Esophagus squamous epithelium (tissue), 4 donors: ENCODE measurements at regions not wholly inside any gene's neighbourhood (a gene's known extent, or its start where the extent isn't known, plus 50 kb on each side); places are given as distances from the start of the nearest gene placed in this dataset.
"Not testable (repeated sequence)": the region's sequence is repeated elsewhere in the genome, so short reads cannot be mapped to it uniquely, and the experiment has no call there.

Source experiments
- POLR2A ChIP-seq, 4 donors: fragments of 450-650 bp; IDR thresholded peaks; one replicate each; pipeline ENCODE4 v1.6.1; 2017; ENCODE audit warnings: antibody characterized with exemption in 4 of 4, mild to moderate bottlenecking in 4 of 4, moderate library complexity in 3 of 4
- TF ChIP-seq, protein P1 (sequence below), 6 experiments: fragments of 450-650 bp in 4 of 6; fragments of 200-600 bp in 2 of 6; sonication (generic) in 2 of 6; IDR thresholded peaks; one replicate each; pipeline ENCODE4 v1.5.1; 2016 to 2019; ENCODE audit warnings: antibody characterized with exemption in 6 of 6, mild to moderate bottlenecking in 4 of 6, moderate library complexity in 4 of 6

DNA sequence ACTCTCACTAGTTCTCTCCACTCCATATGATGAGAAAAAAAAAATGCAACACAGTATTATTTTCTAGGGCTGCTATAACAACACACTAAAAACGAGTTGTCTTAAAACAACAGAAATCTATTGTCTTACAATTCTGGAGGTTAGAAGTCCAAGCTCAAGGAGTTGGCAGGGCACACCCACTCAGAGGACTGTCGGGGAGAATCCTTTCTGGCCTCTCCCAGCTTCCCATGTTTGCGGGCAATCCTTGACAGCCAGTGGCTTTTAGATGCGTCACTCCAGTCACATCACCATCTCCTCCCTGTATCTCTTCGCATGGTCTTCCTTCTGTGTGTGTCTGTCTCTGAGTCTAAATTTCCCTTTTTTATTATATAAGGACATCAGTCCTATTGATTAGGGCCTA is 64.0 kb upstream of the KIF2A start:
- not testable (repeated sequence) for TF ChIP-seq POLR2A (IDR thresholded peaks at IDR 0.05)
- TF ChIP-seq, protein P1, sequence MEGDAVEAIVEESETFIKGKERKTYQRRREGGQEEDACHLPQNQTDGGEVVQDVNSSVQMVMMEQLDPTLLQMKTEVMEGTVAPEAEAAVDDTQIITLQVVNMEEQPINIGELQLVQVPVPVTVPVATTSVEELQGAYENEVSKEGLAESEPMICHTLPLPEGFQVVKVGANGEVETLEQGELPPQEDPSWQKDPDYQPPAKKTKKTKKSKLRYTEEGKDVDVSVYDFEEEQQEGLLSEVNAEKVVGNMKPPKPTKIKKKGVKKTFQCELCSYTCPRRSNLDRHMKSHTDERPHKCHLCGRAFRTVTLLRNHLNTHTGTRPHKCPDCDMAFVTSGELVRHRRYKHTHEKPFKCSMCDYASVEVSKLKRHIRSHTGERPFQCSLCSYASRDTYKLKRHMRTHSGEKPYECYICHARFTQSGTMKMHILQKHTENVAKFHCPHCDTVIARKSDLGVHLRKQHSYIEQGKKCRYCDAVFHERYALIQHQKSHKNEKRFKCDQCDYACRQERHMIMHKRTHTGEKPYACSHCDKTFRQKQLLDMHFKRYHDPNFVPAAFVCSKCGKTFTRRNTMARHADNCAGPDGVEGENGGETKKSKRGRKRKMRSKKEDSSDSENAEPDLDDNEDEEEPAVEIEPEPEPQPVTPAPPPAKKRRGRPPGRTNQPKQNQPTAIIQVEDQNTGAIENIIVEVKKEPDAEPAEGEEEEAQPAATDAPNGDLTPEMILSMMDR (IDR thresholded peaks at IDR 0.05): not testable (repeated sequence)
